ENCODE measurements at regions not wholly inside any gene's neighbourhood (a gene's known extent, or its start where the extent isn't known, plus 50 kb on each side); places are given as distances from the start of the nearest gene placed in this dataset.

- Histone ChIP-seq H3K9me3 (replicated peaks in 1 of 2; ENCODE audit: control insufficient read depth in 1 of 2, insufficient read depth in 1 of 2, low read length in 2 of 2) (peaks cover 0 to 11% of the 10 kb centered on the region in 2 donors), H3K9ac (ENCODE audit: insufficient read depth, low read length, poor library complexity, severe bottlenecking) (no peak overlapping the region), H3K27me3 (ENCODE audit: control insufficient read depth in 2 of 2, insufficient read depth in 2 of 2, low read length in 2 of 2) (no peaks in the 10 kb centered on the region), H3K36me3 (replicated peaks in 1 of 2; ENCODE audit: control insufficient read depth in 1 of 2, insufficient read depth in 2 of 2, low read length in 2 of 2) (no peaks in the 10 kb centered on the region), H2AFZ (ENCODE audit: insufficient read depth, low read depth, low read length, poor library complexity, severe bottlenecking) (no peak overlapping the region), H3K79me2 (ENCODE audit: insufficient read depth, low read length) (no peaks in the 10 kb centered on the region), H4K20me1 (ENCODE audit: insufficient read depth, low read length) (no peaks in the 10 kb centered on the region), H3K27ac (ENCODE audit: low read depth in 1 of 2, low read length in 2 of 2) (no peak overlapping the region), H3K4me2 (replicated peaks; ENCODE audit: extremely low read depth, low read length, poor library complexity, severe bottlenecking) (no peak overlapping the region), H3K4me1 (ENCODE audit: control insufficient read depth in 1 of 2, insufficient read depth in 2 of 2, low read length in 2 of 2) (no peaks in the 10 kb centered on the region), H3K4me3 (replicated peaks in 1 of 3; ENCODE audit: low read depth in 2 of 3, low read length in 3 of 3) (no peak overlapping the region)
- no peak for DNase-seq
- Mint-ChIP-seq H3K27ac (no peak overlapping the region), H3K4me1 (no peaks in the 10 kb centered on the region), H3K36me3 (no peaks in the 10 kb centered on the region), H3K4me3 (no peak overlapping the region), H3K9me3 (peaks cover 2 to 15% (median 5%) of the 10 kb centered on the region in 7 donors), H3K27me3 (ENCODE audit: low read depth in 3 of 3) (peaks cover 1 to 6% (median 5%) of the 10 kb centered on the region in 3 donors)
- WGBS (ENCODE audit: insufficient coverage): 100% methylated on average over 1 of the region's 4 CpGs
- no peak for TF ChIP-seq CTCF (IDR thresholded peaks at IDR 0.05)
- intact Hi-C loops (cut with micrococcal nuclease): no loop called here
Measured at GRCh38 chr17:72264682-72265405, 144.0 kb downstream of the SOX9 start.

- intact Hi-C loops (cut with micrococcal nuclease): no loop called here
- whole genome bisulfite sequencing (ENCODE audit: insufficient coverage): 72% methylated on average over 2 of the region's 13 CpGs
- Histone ChIP-seq H3K36me3 (replicated peaks in 1 of 2; ENCODE audit: control insufficient read depth in 1 of 2, insufficient read depth in 2 of 2, low read length in 2 of 2) (no peaks in the 10 kb centered on the region), H3K9me3 (replicated peaks in 1 of 2; ENCODE audit: control insufficient read depth in 1 of 2, insufficient read depth in 1 of 2, low read length in 2 of 2) (peaks cover 0 to 11% of the 10 kb centered on the region in 2 donors), H3K79me2 (ENCODE audit: insufficient read depth, low read length) (no peaks in the 10 kb centered on the region), H3K4me1 (ENCODE audit: control insufficient read depth in 1 of 2, insufficient read depth in 2 of 2, low read length in 2 of 2) (no peaks in the 10 kb centered on the region), H2AFZ (ENCODE audit: insufficient read depth, low read depth, low read length, poor library complexity, severe bottlenecking) (no peak overlapping the region), H3K9ac (ENCODE audit: insufficient read depth, low read length, poor library complexity, severe bottlenecking) (no peak overlapping the region), H4K20me1 (ENCODE audit: insufficient read depth, low read length) (no peaks in the 10 kb centered on the region), H3K27me3 (ENCODE audit: control insufficient read depth in 2 of 2, insufficient read depth in 2 of 2, low read length in 2 of 2) (no peaks in the 10 kb centered on the region), H3K4me3 (replicated peaks in 1 of 3; ENCODE audit: low read depth in 2 of 3, low read length in 3 of 3) (no peak overlapping the region), H3K4me2 (replicated peaks; ENCODE audit: extremely low read depth, low read length, poor library complexity, severe bottlenecking) (no peak overlapping the region), H3K27ac (ENCODE audit: low read depth in 1 of 2, low read length in 2 of 2) (no peak overlapping the region)
- Mint-ChIP-seq H3K4me1 (no peaks in the 10 kb centered on the region), H3K9me3 (peaks cover 2 to 14% (median 8%) of the 10 kb centered on the region in 7 donors), H3K4me3 (no peak overlapping the region), H3K36me3 (no peaks in the 10 kb centered on the region), H3K27me3 (ENCODE audit: low read depth in 3 of 3) (peaks cover 1 to 6% (median 5%) of the 10 kb centered on the region in 3 donors), H3K27ac (no peak overlapping the region)
- DNase-seq: no peak
- no peak for TF ChIP-seq CTCF (IDR thresholded peaks at IDR 0.05)
Measured at GRCh38 chr17:72266112-72266775, 145.4 kb downstream of the SOX9 start.
